ENCODE measurements at regions not wholly inside any gene's neighbourhood (a gene's known extent, or its start where the extent isn't known, plus 50 kb on each side); places are given as distances from the start of the nearest gene placed in this dataset.

- TF ChIP-seq, protein P1, sequence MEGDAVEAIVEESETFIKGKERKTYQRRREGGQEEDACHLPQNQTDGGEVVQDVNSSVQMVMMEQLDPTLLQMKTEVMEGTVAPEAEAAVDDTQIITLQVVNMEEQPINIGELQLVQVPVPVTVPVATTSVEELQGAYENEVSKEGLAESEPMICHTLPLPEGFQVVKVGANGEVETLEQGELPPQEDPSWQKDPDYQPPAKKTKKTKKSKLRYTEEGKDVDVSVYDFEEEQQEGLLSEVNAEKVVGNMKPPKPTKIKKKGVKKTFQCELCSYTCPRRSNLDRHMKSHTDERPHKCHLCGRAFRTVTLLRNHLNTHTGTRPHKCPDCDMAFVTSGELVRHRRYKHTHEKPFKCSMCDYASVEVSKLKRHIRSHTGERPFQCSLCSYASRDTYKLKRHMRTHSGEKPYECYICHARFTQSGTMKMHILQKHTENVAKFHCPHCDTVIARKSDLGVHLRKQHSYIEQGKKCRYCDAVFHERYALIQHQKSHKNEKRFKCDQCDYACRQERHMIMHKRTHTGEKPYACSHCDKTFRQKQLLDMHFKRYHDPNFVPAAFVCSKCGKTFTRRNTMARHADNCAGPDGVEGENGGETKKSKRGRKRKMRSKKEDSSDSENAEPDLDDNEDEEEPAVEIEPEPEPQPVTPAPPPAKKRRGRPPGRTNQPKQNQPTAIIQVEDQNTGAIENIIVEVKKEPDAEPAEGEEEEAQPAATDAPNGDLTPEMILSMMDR (conservative IDR thresholded peaks at IDR 0.05; ENCODE audit: low read length) = no peak
- no peak for TF ChIP-seq EZH2phosphoT487 (IDR thresholded peaks at IDR 0.05; ENCODE audit: borderline replicate concordance, low read depth, low read length)
Observed at GRCh38 chr4:41374490-41374889, 117.8 kb downstream of the UCHL1 start.

Data from OCI-LY7 (cell line).